ENCODE measurements at regions not wholly inside any gene's neighbourhood (a gene's known extent, or its start where the extent isn't known, plus 50 kb on each side); places are given as distances from the start of the nearest gene placed in this dataset.

GRCh38 chr13:21796066-21796465, 125.2 kb downstream of the FGF9 start:
- no peaks in the 10 kb centered on the region for H3K36me3 ChIP-seq (ENCODE audit: low read depth)
- H4K20me1 ChIP-seq (ENCODE audit: insufficient read depth) = no peaks in the 10 kb centered on the region
- H3K27ac ChIP-seq = no peak overlapping the region
- H3K4me3 ChIP-seq = no peak overlapping the region
- H3K79me2 ChIP-seq (ENCODE audit: low read depth) = no peaks in the 10 kb centered on the region
- POLR2A ChIA-PET (ENCODE audit: unreplicated experiment) = no interaction called here
- H2AFZ ChIP-seq = no peak overlapping the region
- no peaks in the 10 kb centered on the region for H3K9me2 ChIP-seq (ENCODE audit: insufficient read depth)
- no peak overlapping the region for H3K4me2 ChIP-seq
- BruUV-seq (replicated peaks) = no TSS peak
- H3K9me3 ChIP-seq (ENCODE audit: insufficient read depth, low read depth) = no peaks in the 10 kb centered on the region
- peaks cover 50% of the 10 kb centered on the region for H3K27me3 ChIP-seq (ENCODE audit: insufficient read depth, low read depth)
- intact Hi-C loops (cut with micrococcal nuclease; ENCODE audit: unreplicated experiment) = no loop called here
- CTCF ChIA-PET = no interaction called here
- no peak for DNase-seq
- no peaks in the 10 kb centered on the region for H3K4me1 ChIP-seq (replicated peaks; ENCODE audit: insufficient read depth)
- TF ChIP-seq EZH2 (IDR thresholded peaks at IDR 0.05; ENCODE audit: low read depth) (no peak), CTCF (conservative IDR thresholded peaks at IDR 0.05) (no peak)
- H3F3A ChIP-seq (ENCODE audit: insufficient read depth, low read depth) = no peaks in the 10 kb centered on the region

DNA sequence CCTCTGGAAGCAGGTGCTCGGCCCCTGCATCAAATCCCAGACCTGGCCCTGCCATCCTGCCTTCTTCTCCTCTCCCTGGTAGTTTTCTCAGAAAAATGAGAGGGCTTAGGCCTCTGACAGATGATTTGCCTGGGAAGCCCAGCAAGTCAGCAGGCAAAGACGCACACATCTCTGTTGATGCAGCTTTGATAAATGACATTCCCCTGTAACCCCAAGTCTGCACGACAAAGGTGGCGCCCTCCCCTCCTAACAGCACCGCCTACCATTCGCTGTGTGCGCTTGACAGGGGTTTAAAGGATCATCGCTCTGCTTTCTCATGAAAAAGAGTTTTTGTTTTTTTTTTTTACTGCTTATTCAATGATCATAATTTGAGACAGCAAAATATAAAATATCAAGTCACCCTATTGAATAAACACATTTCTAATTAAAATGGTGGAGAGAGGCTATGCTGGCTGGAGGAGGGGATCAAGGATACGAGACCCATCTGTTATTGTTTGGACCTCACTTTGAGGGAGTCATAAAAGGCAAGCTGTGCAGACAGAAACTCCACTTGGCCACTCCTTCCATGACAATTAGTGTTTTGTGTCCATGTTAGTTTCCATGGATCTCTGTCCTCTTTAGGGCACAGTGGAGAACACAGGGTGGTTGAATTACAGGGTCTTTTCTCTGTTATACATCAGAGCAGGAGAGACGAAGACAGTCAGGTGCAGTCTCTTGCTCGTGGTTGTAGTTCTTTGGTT, 126.1 kb downstream of the FGF9 start:
- no peaks in the 10 kb centered on the region for H3K9me2 ChIP-seq (ENCODE audit: insufficient read depth)
- H3K4me1 ChIP-seq (replicated peaks; ENCODE audit: insufficient read depth) = no peaks in the 10 kb centered on the region
- CTCF ChIA-PET = no interaction called here
- no peaks in the 10 kb centered on the region for H4K20me1 ChIP-seq (ENCODE audit: insufficient read depth)
- POLR2A ChIA-PET (ENCODE audit: unreplicated experiment) = no interaction called here
- H3K79me2 ChIP-seq (ENCODE audit: low read depth) = no peaks in the 10 kb centered on the region
- H3K27me3 ChIP-seq (ENCODE audit: insufficient read depth, low read depth) = peaks cover 47% of the 10 kb centered on the region
- DNase-seq = no peak
- H3K27ac ChIP-seq = no peak overlapping the region
- H2AFZ ChIP-seq = no peak overlapping the region
- no peak overlapping the region for H3K4me2 ChIP-seq
- H3K36me3 ChIP-seq (ENCODE audit: low read depth) = no peaks in the 10 kb centered on the region
- H3K9me3 ChIP-seq (ENCODE audit: insufficient read depth, low read depth) = no peaks in the 10 kb centered on the region
- intact Hi-C loops (cut with micrococcal nuclease; ENCODE audit: unreplicated experiment) = no loop called here
- TF ChIP-seq CTCF (conservative IDR thresholded peaks at IDR 0.05) = no peak
- TF ChIP-seq EZH2 (IDR thresholded peaks at IDR 0.05; ENCODE audit: low read depth) = no peak
- H3K4me3 ChIP-seq = no peak overlapping the region
- no TSS peak for BruUV-seq (replicated peaks)
- no peaks in the 10 kb centered on the region for H3F3A ChIP-seq (ENCODE audit: insufficient read depth, low read depth)

DNA sequence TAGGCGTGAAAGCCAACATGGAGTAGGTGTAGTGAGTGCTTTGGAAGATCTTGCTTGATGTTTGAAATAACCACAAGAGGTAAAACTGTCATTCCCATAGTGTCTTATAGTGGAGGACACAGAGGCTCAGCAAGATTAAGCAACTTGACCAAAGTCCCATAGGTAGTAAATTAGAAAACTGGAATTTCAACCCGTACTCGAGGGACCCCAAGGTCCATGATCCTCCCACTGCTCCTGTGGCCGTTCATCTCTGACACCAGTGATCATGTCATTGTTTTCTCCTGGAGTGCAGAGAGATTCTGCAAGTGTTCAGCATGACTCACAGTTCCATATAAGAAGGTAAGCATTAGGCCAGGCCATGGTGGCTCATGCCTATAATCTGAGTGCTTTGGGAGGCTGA, 126.9 kb downstream of the FGF9 start:
- H3F3A ChIP-seq (ENCODE audit: insufficient read depth, low read depth) = no peaks in the 10 kb centered on the region
- H3K27me3 ChIP-seq (ENCODE audit: insufficient read depth, low read depth) = peaks cover 43% of the 10 kb centered on the region
- CTCF ChIA-PET = no interaction called here
- no TSS peak for BruUV-seq (replicated peaks)
- H2AFZ ChIP-seq = no peak overlapping the region
- no peak overlapping the region for H3K27ac ChIP-seq
- POLR2A ChIA-PET (ENCODE audit: unreplicated experiment) = no interaction called here
- no peaks in the 10 kb centered on the region for H3K9me3 ChIP-seq (ENCODE audit: insufficient read depth, low read depth)
- DNase-seq = no peak
- TF ChIP-seq EZH2 (IDR thresholded peaks at IDR 0.05; ENCODE audit: low read depth) (no peak), CTCF (conservative IDR thresholded peaks at IDR 0.05) (no peak)
- H3K9me2 ChIP-seq (ENCODE audit: insufficient read depth) = no peaks in the 10 kb centered on the region
- intact Hi-C loops (cut with micrococcal nuclease; ENCODE audit: unreplicated experiment) = no loop called here
- H3K4me1 ChIP-seq (replicated peaks; ENCODE audit: insufficient read depth) = no peaks in the 10 kb centered on the region
- no peaks in the 10 kb centered on the region for H3K79me2 ChIP-seq (ENCODE audit: low read depth)
- no peaks in the 10 kb centered on the region for H4K20me1 ChIP-seq (ENCODE audit: insufficient read depth)
- no peak overlapping the region for H3K4me2 ChIP-seq
- H3K36me3 ChIP-seq (ENCODE audit: low read depth) = no peaks in the 10 kb centered on the region
- no peak overlapping the region for H3K4me3 ChIP-seq
